GM13977 (cell line): ENCODE measurements at regions not wholly inside any gene's neighbourhood (a gene's known extent, or its start where the extent isn't known, plus 50 kb on each side); places are given as distances from the start of the nearest gene placed in this dataset.

ENCODE experiments used
- DNase-seq: peaks from one replicate; pipeline ENCODE4 v3.0.0; 2012; ENCODE audit warnings: low spot score
- CTCF ChIP-seq: IDR thresholded peaks from 2 replicates; pipeline ENCODE4 v1.5.1; 2012; ENCODE audit warnings: mild to moderate bottlenecking, control low read depth; ENCODE audit not compliant: insufficient read depth; ENCODE audit errors: extremely low read depth, missing control alignments
- in situ Hi-C: fragments of 300-500 bp; cut with MboI; formaldehyde crosslinking; loops from one replicate; pipeline ENCODE4 v1.12.0; 2022; ENCODE audit warnings: low sequenced_read_pairs, low pct_unique_long_range_greater_than_20kb, mixed read lengths, inconsistent platforms; ENCODE audit not compliant: unreplicated experiment

DNA sequence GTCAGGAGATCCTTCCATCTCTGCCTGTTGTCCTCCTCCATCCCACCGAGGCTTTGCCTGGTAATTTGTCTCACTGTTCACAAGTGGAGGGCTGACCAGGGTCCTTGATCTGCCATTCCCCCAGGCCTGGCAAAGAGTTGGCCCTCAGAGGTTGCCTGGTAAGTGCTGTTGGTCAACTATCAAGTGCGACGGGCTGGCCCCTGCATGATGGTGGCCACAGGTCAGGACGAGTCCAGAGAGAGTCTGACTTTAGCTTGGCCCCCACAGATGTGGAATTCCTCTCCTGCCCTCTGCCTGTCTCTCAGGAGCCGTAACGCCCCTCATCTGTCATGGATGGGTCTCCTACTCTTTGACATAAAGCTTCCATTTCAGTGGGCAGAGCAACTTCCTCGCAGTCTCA is 97.3 kb upstream of the SMIM21 start:
- no peak for TF ChIP-seq CTCF
- no peak for DNase-seq
- in situ Hi-C loops: no loop called here

DNA sequence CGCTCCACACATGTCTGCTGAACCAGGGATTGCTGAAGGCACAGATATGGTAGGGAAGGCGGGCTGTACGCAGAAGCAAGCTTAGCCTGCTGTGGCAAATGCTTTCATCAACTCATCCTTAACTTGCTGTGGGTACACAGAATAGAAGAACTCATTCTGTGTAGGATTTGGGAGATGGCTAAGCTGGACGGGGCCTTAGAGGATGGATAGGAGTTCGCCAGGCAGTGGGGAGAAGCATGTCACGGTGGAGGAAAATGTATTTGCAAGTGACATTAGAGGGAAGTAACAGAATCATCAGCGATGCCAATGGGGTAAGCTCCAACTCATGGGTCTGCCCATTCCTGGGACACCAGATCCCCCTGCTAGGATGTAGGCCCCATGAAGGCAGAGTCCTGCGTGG is 96.7 kb upstream of the SMIM21 start:
- TF ChIP-seq CTCF: no peak
- DNase-seq: no peak
- in situ Hi-C loops: no loop called here

- TF ChIP-seq CTCF: no peak
- no peak for DNase-seq
- in situ Hi-C loops: no loop called here
Measured at GRCh38 chr18:75521816-75522215, 94.3 kb upstream of the SMIM21 start.

DNA sequence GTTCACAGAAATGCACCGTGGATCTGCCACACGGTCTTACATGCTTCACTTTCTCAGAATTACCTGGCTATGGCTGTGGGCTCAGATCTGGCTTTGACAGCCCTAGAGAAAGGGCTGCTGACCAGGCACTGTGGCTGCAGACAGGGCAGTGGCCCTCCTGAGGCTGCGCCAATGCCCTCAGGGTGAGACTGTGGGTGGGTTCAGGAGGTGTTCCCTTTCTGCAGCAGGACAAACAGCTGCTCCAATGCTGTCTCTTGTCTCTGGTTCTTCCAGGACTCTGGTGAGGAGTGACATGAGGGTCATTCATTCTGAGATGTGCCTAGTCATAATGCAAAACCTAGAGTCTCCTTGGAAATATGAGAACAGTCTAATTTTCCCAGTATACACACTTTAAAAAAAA is 90.5 kb upstream of the SMIM21 start:
- in situ Hi-C loops: no loop called here
- no peak for DNase-seq
- no peak for TF ChIP-seq CTCF

DNA sequence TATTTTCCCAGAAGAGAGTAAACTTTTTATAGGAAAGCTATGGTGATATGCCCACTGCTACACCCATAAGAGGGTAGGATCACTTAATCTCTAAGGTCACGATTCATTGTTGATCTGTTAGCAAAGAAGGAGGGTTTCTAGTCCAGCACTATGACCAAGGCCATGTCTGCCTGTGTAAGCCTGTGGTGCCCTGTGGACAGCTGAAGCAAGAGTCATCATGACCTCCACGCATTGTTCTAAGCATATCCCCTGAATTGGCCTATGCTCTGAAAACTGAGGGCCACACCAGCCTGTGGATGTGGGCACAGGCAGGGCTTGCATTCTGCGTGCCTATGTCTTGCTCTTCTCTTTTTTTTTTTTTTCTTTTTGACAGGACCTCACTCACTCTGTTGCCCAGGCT is 89.8 kb upstream of the SMIM21 start:
- no peak for TF ChIP-seq CTCF
- in situ Hi-C loops: no loop called here

GRCh38 chr18:75507636-75508035 is 80.1 kb upstream of the SMIM21 start:
- no peak for DNase-seq
- in situ Hi-C loops: no loop called here
- no peak for TF ChIP-seq CTCF

More for the DNA sequence above, 89.8 kb upstream of the SMIM21 start:
- no peak for DNase-seq

- no peak for DNase-seq
- no peak for TF ChIP-seq CTCF
- in situ Hi-C loops: no loop called here
Measured at GRCh38 chr18:75506913-75507312, 79.4 kb upstream of the SMIM21 start.
